ENCODE measurements at regions not wholly inside any gene's neighbourhood (a gene's known extent, or its start where the extent isn't known, plus 50 kb on each side); places are given as distances from the start of the nearest gene placed in this dataset.

GRCh38 chr6:63504777-63505384 is 67.4 kb upstream of the LOC128125822 start:
- Histone ChIP-seq H3K36me3 (ENCODE audit: control insufficient read depth, insufficient read depth, low read length) (no peaks in the 10 kb centered on the region), H3K9ac (no peak overlapping the region), H3K79me2 (no peaks in the 10 kb centered on the region), H3K27ac (no peak overlapping the region), H2AFZ (no peak overlapping the region), H3K4me1 (no peaks in the 10 kb centered on the region), H3K27me3 (ENCODE audit: control insufficient read depth, insufficient read depth, low read length) (no peaks in the 10 kb centered on the region), H3K4me2 (ENCODE audit: low read length) (no peak overlapping the region), H3K4me3 (ENCODE audit: low read depth, low read length) (no peak overlapping the region), H3K9me3 (ENCODE audit: control insufficient read depth, low read length) (no peaks in the 10 kb centered on the region)
- no peak for TF ChIP-seq CTCF (IDR thresholded peaks at IDR 0.05)

- H3K4me2 ChIP-seq (ENCODE audit: low read length): no peak overlapping the region
- TF ChIP-seq CTCF (IDR thresholded peaks at IDR 0.05): no peak
- H3K9me3 ChIP-seq (ENCODE audit: control insufficient read depth, low read length): no peaks in the 10 kb centered on the region
- H2AFZ ChIP-seq: no peak overlapping the region
- H3K9ac ChIP-seq: no peak overlapping the region
- no peaks in the 10 kb centered on the region for H3K27me3 ChIP-seq (ENCODE audit: control insufficient read depth, insufficient read depth, low read length)
- H3K79me2 ChIP-seq: no peaks in the 10 kb centered on the region
- H3K4me3 ChIP-seq (ENCODE audit: low read depth, low read length): no peak overlapping the region
- no peaks in the 10 kb centered on the region for H3K36me3 ChIP-seq (ENCODE audit: control insufficient read depth, insufficient read depth, low read length)
- no peaks in the 10 kb centered on the region for H3K4me1 ChIP-seq
- H3K27ac ChIP-seq: no peak overlapping the region
These were observed 65.2 kb upstream of the LOC128125822 start for GRCh38 chr6:63507096-63507495.

- no peaks in the 10 kb centered on the region for H3K27me3 ChIP-seq (ENCODE audit: control insufficient read depth, insufficient read depth, low read length)
- no peaks in the 10 kb centered on the region for H3K9me3 ChIP-seq (ENCODE audit: control insufficient read depth, low read length)
- H3K4me1 ChIP-seq: no peaks in the 10 kb centered on the region
- no peak overlapping the region for H2AFZ ChIP-seq
- no peak overlapping the region for H3K4me2 ChIP-seq (ENCODE audit: low read length)
- H3K27ac ChIP-seq: no peak overlapping the region
- H3K79me2 ChIP-seq: no peaks in the 10 kb centered on the region
- H3K36me3 ChIP-seq (ENCODE audit: control insufficient read depth, insufficient read depth, low read length): no peaks in the 10 kb centered on the region
- no peak overlapping the region for H3K9ac ChIP-seq
- no peak overlapping the region for H3K4me3 ChIP-seq (ENCODE audit: low read depth, low read length)
- TF ChIP-seq CTCF (IDR thresholded peaks at IDR 0.05): no peak
These were observed 62.5 kb upstream of the LOC128125822 start for GRCh38 chr6:63509652-63510352.

GRCh38 chr6:63510353-63510686 is 62.0 kb upstream of the LOC128125822 start:
- H3K79me2 ChIP-seq: no peaks in the 10 kb centered on the region
- no peaks in the 10 kb centered on the region for H3K27me3 ChIP-seq (ENCODE audit: control insufficient read depth, insufficient read depth, low read length)
- no peak overlapping the region for H2AFZ ChIP-seq
- H3K4me1 ChIP-seq: no peaks in the 10 kb centered on the region
- H3K36me3 ChIP-seq (ENCODE audit: control insufficient read depth, insufficient read depth, low read length): no peaks in the 10 kb centered on the region
- H3K4me2 ChIP-seq (ENCODE audit: low read length): no peak overlapping the region
- H3K9ac ChIP-seq: no peak overlapping the region
- H3K27ac ChIP-seq: no peak overlapping the region
- no peak for TF ChIP-seq CTCF (IDR thresholded peaks at IDR 0.05)
- no peaks in the 10 kb centered on the region for H3K9me3 ChIP-seq (ENCODE audit: control insufficient read depth, low read length)
- H3K4me3 ChIP-seq (ENCODE audit: low read depth, low read length): no peak overlapping the region

GRCh38 chr6:63510849-63511248 is 61.4 kb upstream of the LOC128125822 start:
- H3K36me3 ChIP-seq (ENCODE audit: control insufficient read depth, insufficient read depth, low read length): no peaks in the 10 kb centered on the region
- no peak overlapping the region for H2AFZ ChIP-seq

More at GRCh38 chr6:63510849-63511248, 61.4 kb upstream of the LOC128125822 start:
- no peak for TF ChIP-seq CTCF (IDR thresholded peaks at IDR 0.05)
- Histone ChIP-seq H3K79me2 (no peaks in the 10 kb centered on the region), H3K27me3 (ENCODE audit: control insufficient read depth, insufficient read depth, low read length) (no peaks in the 10 kb centered on the region), H3K9ac (no peak overlapping the region), H3K27ac (no peak overlapping the region), H3K9me3 (ENCODE audit: control insufficient read depth, low read length) (no peaks in the 10 kb centered on the region), H3K4me2 (ENCODE audit: low read length) (no peak overlapping the region), H3K4me3 (ENCODE audit: low read depth, low read length) (no peak overlapping the region), H3K4me1 (no peaks in the 10 kb centered on the region)

Measured in parathyroid adenoma (tissue), 2 donors.